ENCODE measurements at regions not wholly inside any gene's neighbourhood (a gene's known extent, or its start where the extent isn't known, plus 50 kb on each side); places are given as distances from the start of the nearest gene placed in this dataset.

- no peaks in the 10 kb centered on the region for H3K9me2 ChIP-seq
- TF ChIP-seq GABPA (IDR thresholded peaks at IDR 0.05; ENCODE audit: low read depth) (no peak), FOXM1 (IDR thresholded peaks at IDR 0.05; ENCODE audit: low read depth) (no peak), NFIC (IDR thresholded peaks at IDR 0.05; ENCODE audit: borderline replicate concordance) (no peak), ELF1 (IDR thresholded peaks at IDR 0.05) (no peak), ZBTB33 (IDR thresholded peaks at IDR 0.05; ENCODE audit: borderline replicate concordance, low read depth) (no peak), RXRA (IDR thresholded peaks at IDR 0.05; ENCODE audit: borderline replicate concordance, low read depth) (no peak), JUND (IDR thresholded peaks at IDR 0.05) (no peak), RAD21 (IDR thresholded peaks at IDR 0.05; ENCODE audit: low read length) (no peak), USF2 (IDR thresholded peaks at IDR 0.05; ENCODE audit: borderline replicate concordance, low read depth, low read length) (no peak)
- WGBS (ENCODE audit: low lambda C conversion rate), result 29% methylated on average over 4 of the region's 7 CpGs
- H3K9me3 ChIP-seq, result no peaks in the 10 kb centered on the region
- no peak overlapping the region for H3K4me2 ChIP-seq
- H3K36me3 ChIP-seq (replicated peaks in 1 of 2; ENCODE audit: control insufficient read depth in 1 of 2, insufficient read depth in 2 of 2, low read length in 1 of 2), result no peaks in the 10 kb centered on the region
- no peak overlapping the region for H3K9ac ChIP-seq
- no peak overlapping the region for H3K4me3 ChIP-seq (ENCODE audit: low read depth in 2 of 2, low read length in 1 of 2)
- H3K27ac ChIP-seq (ENCODE audit: low read depth in 2 of 2, low read length in 1 of 2), result no peak overlapping the region
- no peaks in the 10 kb centered on the region for H4K20me1 ChIP-seq (ENCODE audit: insufficient read depth)
- H3K27me3 ChIP-seq (ENCODE audit: insufficient read depth), result no peaks in the 10 kb centered on the region; the same call in none of the 2 replicates
- H3F3A ChIP-seq (replicated peaks; ENCODE audit: insufficient read depth), result no peaks in the 10 kb centered on the region
- no peaks in the 10 kb centered on the region; a peak in 1 of 4 replicates for H3K4me1 ChIP-seq (ENCODE audit: control insufficient read depth in 1 of 2, insufficient read depth in 2 of 2, low read depth in 1 of 2, low read length in 1 of 2)
- DNase-seq, result no peak
- ChIA-PET POLR2A (no interaction called here), CTCF (no interaction called here)
- no peak overlapping the region for H2AFZ ChIP-seq (ENCODE audit: low read depth)
- no peaks in the 10 kb centered on the region for H3K79me2 ChIP-seq (ENCODE audit: insufficient read depth)
Measured at GRCh38 chr11:116615211-116615865, 157.4 kb downstream of the BUD13 start.

- Histone ChIP-seq H3K27ac (ENCODE audit: low read depth in 2 of 2, low read length in 1 of 2) (no peak overlapping the region), H3K9ac (no peak overlapping the region), H3F3A (replicated peaks; ENCODE audit: insufficient read depth) (no peaks in the 10 kb centered on the region), H3K9me2 (no peaks in the 10 kb centered on the region), H3K79me2 (ENCODE audit: insufficient read depth) (no peaks in the 10 kb centered on the region), H4K20me1 (ENCODE audit: insufficient read depth) (no peaks in the 10 kb centered on the region), H3K9me3 (no peaks in the 10 kb centered on the region), H3K4me1 (ENCODE audit: control insufficient read depth in 1 of 2, insufficient read depth in 2 of 2, low read depth in 1 of 2, low read length in 1 of 2) (no peaks in the 10 kb centered on the region; a peak in 1 of 4 replicates), H3K27me3 (ENCODE audit: insufficient read depth) (no peaks in the 10 kb centered on the region; the same call in none of the 2 replicates), H3K4me3 (ENCODE audit: low read depth in 2 of 2, low read length in 1 of 2) (no peak overlapping the region), H3K36me3 (replicated peaks in 1 of 2; ENCODE audit: control insufficient read depth in 1 of 2, insufficient read depth in 2 of 2, low read length in 1 of 2) (no peaks in the 10 kb centered on the region), H2AFZ (ENCODE audit: low read depth) (no peak overlapping the region), H3K4me2 (no peak overlapping the region)
- CTCF ChIA-PET, result no interaction called here
- 34% methylated on average over 9 of the region's 11 CpGs for WGBS (ENCODE audit: low lambda C conversion rate)
- no peak for DNase-seq
- TF ChIP-seq EP300 (IDR thresholded peaks at IDR 0.05; ENCODE audit: borderline replicate concordance in 1 of 2, low read depth in 1 of 2, low read length in 1 of 2) (no peak), POLR2AphosphoS5 (IDR thresholded peaks at IDR 0.05; ENCODE audit: low read depth, low read length) (no peak), RAD21 (IDR thresholded peaks at IDR 0.05; ENCODE audit: low read length) (no peak), EZH2phosphoT487 (IDR thresholded peaks at IDR 0.05; ENCODE audit: borderline replicate concordance, low read depth) (no peak), USF2 (IDR thresholded peaks at IDR 0.05; ENCODE audit: borderline replicate concordance, low read depth, low read length) (no peak)
- POLR2A ChIA-PET, result no interaction called here
Measured at GRCh38 chr11:116614306-116615210, 158.2 kb downstream of the BUD13 start.

Data from SK-N-SH (cell line).